ENCODE measurements at regions not wholly inside any gene's neighbourhood (a gene's known extent, or its start where the extent isn't known, plus 50 kb on each side); places are given as distances from the start of the nearest gene placed in this dataset.

GRCh38 chr14:35231207-35231760 is 60.9 kb upstream of the PSMA6 start:
- no peak for TF ChIP-seq CTCF (IDR thresholded peaks at IDR 0.05; ENCODE audit: low read depth, low read length, missing control alignments)
- DNase-seq (ENCODE audit: low read depth): no peak
- no peak overlapping the region for H3K4me3 ChIP-seq (ENCODE audit: low read depth, low read length)

GRCh38 chr14:35234012-35234805 is 58.0 kb upstream of the PSMA6 start:
- H3K4me3 ChIP-seq (ENCODE audit: low read depth, low read length): no peak overlapping the region
- TF ChIP-seq CTCF (IDR thresholded peaks at IDR 0.05; ENCODE audit: low read depth, low read length, missing control alignments): no peak
- no peak for DNase-seq (ENCODE audit: low read depth)

- no peak for DNase-seq (ENCODE audit: low read depth)
- TF ChIP-seq CTCF (IDR thresholded peaks at IDR 0.05; ENCODE audit: low read depth, low read length, missing control alignments): no peak
- no peak overlapping the region for H3K4me3 ChIP-seq (ENCODE audit: low read depth, low read length)
Observed at GRCh38 chr14:35235840-35236239, 56.3 kb upstream of the PSMA6 start.

- DNase-seq (ENCODE audit: low read depth): no peak
- no peak overlapping the region for H3K4me3 ChIP-seq (ENCODE audit: low read depth, low read length)
Observed at GRCh38 chr14:35236806-35237205, 55.4 kb upstream of the PSMA6 start.

GRCh38 chr14:35240231-35240630 is 52.0 kb upstream of the PSMA6 start:
- H3K4me3 ChIP-seq (ENCODE audit: low read depth, low read length): no peak overlapping the region
- TF ChIP-seq CTCF (IDR thresholded peaks at IDR 0.05; ENCODE audit: low read depth, low read length, missing control alignments): no peak
- no peak for DNase-seq (ENCODE audit: low read depth)

More at GRCh38 chr14:35236806-35237205, 55.4 kb upstream of the PSMA6 start:
- TF ChIP-seq CTCF (IDR thresholded peaks at IDR 0.05; ENCODE audit: low read depth, low read length, missing control alignments): no peak

All from GM12864 (cell line).